NCI-H82 treated with DMSO at 0.1 percent for 48 hours (cell line): ENCODE measurements at regions not wholly inside any gene's neighbourhood (a gene's known extent, or its start where the extent isn't known, plus 50 kb on each side); places are given as distances from the start of the nearest gene placed in this dataset.
"Not testable (repeated sequence)": the region's sequence is repeated elsewhere in the genome, so short reads cannot be mapped to it uniquely, and the experiment has no call there.

Experiments
- DNase-seq: peaks from one replicate; lab custom pipeline; 2025; ENCODE audit not compliant: unreplicated experiment; lab: John Stamatoyannopoulos, UW

GRCh38 chr2:403682-404081, 115.8 kb upstream of the ALKAL2 start:
- DNase-seq: no peak

DNA sequence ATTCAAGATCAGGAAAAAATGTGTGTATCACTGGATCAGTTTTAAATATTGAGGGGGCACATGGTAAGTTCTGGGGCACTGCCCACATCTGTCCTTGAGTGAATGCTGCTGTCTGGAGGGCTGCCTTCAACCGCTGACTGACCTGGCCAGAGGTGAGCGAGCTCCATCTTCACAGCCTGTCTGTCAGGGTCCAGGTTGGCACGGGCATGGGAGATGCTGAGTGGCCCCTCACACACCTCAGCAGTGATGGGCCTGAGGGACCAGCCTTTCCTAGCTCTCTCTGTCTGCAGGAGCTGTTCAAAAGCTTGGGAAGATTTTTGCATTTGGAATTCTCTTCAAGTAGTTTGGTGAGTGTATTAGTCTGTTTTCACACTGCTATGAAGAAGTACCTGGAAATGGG, 114.8 kb upstream of the ALKAL2 start:
- DNase-seq: no peak

GRCh38 chr2:402206-402605, 114.3 kb upstream of the ALKAL2 start:
- no peak for DNase-seq

- no peak for DNase-seq
Measured at GRCh38 chr2:401019-401679, 113.3 kb upstream of the ALKAL2 start.

- no peak for DNase-seq
Measured at GRCh38 chr2:397926-398325, 110.0 kb upstream of the ALKAL2 start.

GRCh38 chr2:397521-397920, 109.6 kb upstream of the ALKAL2 start:
- DNase-seq: no peak

- DNase-seq: no peak
Measured at GRCh38 chr2:396903-397302, 109.0 kb upstream of the ALKAL2 start.

GRCh38 chr2:395886-396285, 108.0 kb upstream of the ALKAL2 start:
- no peak for DNase-seq

- no peak for DNase-seq
Measured at GRCh38 chr2:393711-394696, 106.1 kb upstream of the ALKAL2 start.

DNA sequence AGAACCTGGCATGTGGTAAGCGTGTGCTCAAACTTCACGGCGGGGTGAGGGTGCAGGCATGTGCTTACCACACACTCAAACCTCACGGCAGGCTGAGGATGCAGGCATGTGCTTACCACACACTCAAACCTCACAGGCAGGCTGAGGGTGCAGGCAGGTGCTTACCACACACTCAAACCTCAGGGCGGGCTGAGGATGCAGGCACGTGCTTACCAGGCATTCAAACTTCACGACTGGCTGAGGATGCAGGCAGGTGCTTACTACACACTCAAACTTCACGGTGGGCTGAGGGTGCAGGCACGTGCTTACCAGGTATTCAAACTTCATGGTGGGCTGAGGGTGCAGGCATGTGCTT, 105.0 kb upstream of the ALKAL2 start:
- no peak for DNase-seq

DNA sequence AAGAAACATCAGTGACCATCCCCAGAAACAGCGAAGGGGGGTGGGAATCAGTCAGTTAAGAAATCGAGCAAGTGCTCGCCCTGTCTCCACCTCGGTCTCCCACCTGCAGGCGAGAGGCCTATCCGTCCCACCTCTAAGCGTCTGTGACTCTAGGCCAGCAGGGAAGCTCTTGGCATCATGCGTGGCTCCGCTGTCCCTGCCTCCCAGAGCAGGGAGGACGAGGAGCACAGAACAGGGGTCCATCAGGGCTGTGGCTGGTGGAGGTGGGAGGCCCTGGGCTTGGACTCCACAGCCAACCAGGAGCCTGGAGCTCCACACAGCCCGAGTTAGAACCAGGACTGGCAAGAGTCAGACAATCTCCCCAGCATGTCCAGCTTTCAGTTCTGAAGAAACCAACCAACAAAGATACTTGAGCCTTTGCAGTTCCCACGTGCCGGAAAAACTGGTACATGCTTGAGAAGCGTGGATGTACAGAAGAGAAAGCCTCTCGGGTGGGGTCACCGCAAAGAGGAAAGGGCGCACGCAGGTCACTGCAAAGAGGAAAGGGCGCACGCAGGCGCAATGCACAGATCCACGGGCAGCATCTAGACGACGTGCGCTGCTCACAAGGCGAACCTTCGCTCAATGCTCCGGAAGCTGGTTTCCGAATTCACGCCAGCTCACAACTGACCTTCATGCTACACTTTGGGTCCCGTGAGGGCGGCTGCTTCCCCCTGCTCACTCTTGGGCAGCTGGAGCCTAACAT, 104.5 kb upstream of the ALKAL2 start:
- no peak for DNase-seq

GRCh38 chr2:391696-392095, 103.8 kb upstream of the ALKAL2 start:
- no peak for DNase-seq

- no peak for DNase-seq
Measured at GRCh38 chr2:390959-391358, 103.1 kb upstream of the ALKAL2 start.

GRCh38 chr2:389985-390384, 102.1 kb upstream of the ALKAL2 start:
- not testable (repeated sequence) for DNase-seq

- not testable (repeated sequence) for DNase-seq
Measured at GRCh38 chr2:388752-389151, 100.9 kb upstream of the ALKAL2 start.

DNA sequence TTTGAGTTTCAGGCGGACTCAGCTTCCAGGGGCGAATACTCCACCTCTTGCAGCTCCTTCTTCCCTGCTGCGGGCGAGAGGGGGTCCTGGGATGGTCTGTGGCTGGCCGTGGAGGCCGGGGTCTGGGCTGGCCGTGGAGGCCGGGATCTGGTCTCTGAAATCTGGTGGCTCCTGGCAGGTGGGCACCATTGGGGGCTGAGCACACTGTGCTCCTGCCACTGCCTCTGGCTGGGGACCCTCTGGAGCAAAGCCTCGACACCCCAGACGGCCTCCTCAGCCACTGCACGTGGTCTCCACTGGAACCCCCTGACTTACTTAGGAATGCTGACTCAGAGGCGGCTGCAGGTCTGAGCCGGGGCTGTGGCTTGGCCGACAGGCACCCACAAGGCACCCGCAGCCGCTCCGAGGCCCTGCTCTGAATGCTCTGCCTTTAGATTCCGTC, 100.1 kb upstream of the ALKAL2 start:
- no peak for DNase-seq

- no peak for DNase-seq
Measured at GRCh38 chr2:386406-387103, 98.7 kb upstream of the ALKAL2 start.

GRCh38 chr2:385785-386184, 97.9 kb upstream of the ALKAL2 start:
- DNase-seq: no peak

- no peak for DNase-seq
Measured at GRCh38 chr2:385061-385460, 97.2 kb upstream of the ALKAL2 start.

- DNase-seq: no peak
Measured at GRCh38 chr2:383888-384287, 96.0 kb upstream of the ALKAL2 start.

GRCh38 chr2:383178-383577, 95.3 kb upstream of the ALKAL2 start:
- no peak for DNase-seq
